ENCODE measurements at regions not wholly inside any gene's neighbourhood (a gene's known extent, or its start where the extent isn't known, plus 50 kb on each side); places are given as distances from the start of the nearest gene placed in this dataset.
"Not testable (repeated sequence)": the region's sequence is repeated elsewhere in the genome, so short reads cannot be mapped to it uniquely, and the experiment has no call there.

GRCh38 chr15:96487245-96487644 lies 156.7 kb downstream of the NR2F2 start:
- H3K27ac ChIP-seq (ENCODE audit: low read length) = no peak overlapping the region
- no peak for DNase-seq
- TF ChIP-seq EZH2 (IDR thresholded peaks at IDR 0.05; ENCODE audit: borderline replicate concordance, low read depth, low read length, severe bottlenecking) (no peak), CTCF (IDR thresholded peaks at IDR 0.05; ENCODE audit: borderline replicate concordance, extremely low read depth, low read length, poor library complexity, severe bottlenecking) (no peak)
- H3K27me3 ChIP-seq (ENCODE audit: insufficient read depth, low read length, poor library complexity) = no peaks in the 10 kb centered on the region
- no peaks in the 10 kb centered on the region for H3K79me2 ChIP-seq (ENCODE audit: insufficient read depth, low read length)
- no peak overlapping the region for H3K4me2 ChIP-seq (ENCODE audit: insufficient read depth, low read length)
- H3K4me3 ChIP-seq (ENCODE audit: low read depth in 1 of 2, low read length in 2 of 2) = no peak overlapping the region
- no peaks in the 10 kb centered on the region for H3K4me1 ChIP-seq (ENCODE audit: insufficient read depth, low read length)
- no peak overlapping the region for H3K9ac ChIP-seq (ENCODE audit: low read depth, low read length)
- H3K9me3 ChIP-seq (ENCODE audit: insufficient read depth, low read length, severe bottlenecking) = no peaks in the 10 kb centered on the region
- H4K20me1 ChIP-seq (ENCODE audit: insufficient read depth, low read length) = no peaks in the 10 kb centered on the region
- ATAC-seq (ENCODE audit: insufficient read depth, low read depth) = no peak
- no peaks in the 10 kb centered on the region for H3K36me3 ChIP-seq (ENCODE audit: insufficient read depth, low read length)
- no peak overlapping the region for H2AFZ ChIP-seq (ENCODE audit: low read depth, low read length)

- not testable (repeated sequence) for H3K9ac ChIP-seq (ENCODE audit: low read depth, low read length); H2AFZ ChIP-seq (ENCODE audit: low read depth, low read length)
- H3K4me1 ChIP-seq (ENCODE audit: insufficient read depth, low read length) = peaks cover 14% of the 10 kb centered on the region
Measured at GRCh38 chr15:96491066-96491699, 160.7 kb downstream of the NR2F2 start.

GRCh38 chr15:96491700-96492644 lies 161.5 kb downstream of the NR2F2 start:
- not testable (repeated sequence) for H3K27me3 ChIP-seq (ENCODE audit: insufficient read depth, low read length, poor library complexity); H2AFZ ChIP-seq (ENCODE audit: low read depth, low read length); H4K20me1 ChIP-seq (ENCODE audit: insufficient read depth, low read length); H3K4me2 ChIP-seq (ENCODE audit: insufficient read depth, low read length); H3K27ac ChIP-seq (ENCODE audit: low read length); H3K9me3 ChIP-seq (ENCODE audit: insufficient read depth, low read length, severe bottlenecking); ATAC-seq (ENCODE audit: insufficient read depth, low read depth); H3K4me3 ChIP-seq (ENCODE audit: low read depth in 1 of 2, low read length in 2 of 2); H3K79me2 ChIP-seq (ENCODE audit: insufficient read depth, low read length); DNase-seq; H3K9ac ChIP-seq (ENCODE audit: low read depth, low read length); H3K36me3 ChIP-seq (ENCODE audit: insufficient read depth, low read length)
- TF ChIP-seq CTCF (IDR thresholded peaks at IDR 0.05; ENCODE audit: borderline replicate concordance, extremely low read depth, low read length, poor library complexity, severe bottlenecking) = peak; percentile 5
- H3K4me1 ChIP-seq (ENCODE audit: insufficient read depth, low read length) = peaks cover 14% of the 10 kb centered on the region

More at GRCh38 chr15:96491066-96491699, 160.7 kb downstream of the NR2F2 start:
- DNase-seq; ATAC-seq (ENCODE audit: insufficient read depth, low read depth); H3K4me2 ChIP-seq (ENCODE audit: insufficient read depth, low read length); H3K4me3 ChIP-seq (ENCODE audit: low read depth in 1 of 2, low read length in 2 of 2); H3K79me2 ChIP-seq (ENCODE audit: insufficient read depth, low read length); H4K20me1 ChIP-seq (ENCODE audit: insufficient read depth, low read length); H3K27ac ChIP-seq (ENCODE audit: low read length); H3K9me3 ChIP-seq (ENCODE audit: insufficient read depth, low read length, severe bottlenecking); H3K36me3 ChIP-seq (ENCODE audit: insufficient read depth, low read length); H3K27me3 ChIP-seq (ENCODE audit: insufficient read depth, low read length, poor library complexity): not testable (repeated sequence)

GRCh38 chr15:96494505-96494904 lies 164.0 kb downstream of the NR2F2 start:
- H3K9me3 ChIP-seq (ENCODE audit: insufficient read depth, low read length, severe bottlenecking) = no peaks in the 10 kb centered on the region
- no peaks in the 10 kb centered on the region for H3K36me3 ChIP-seq (ENCODE audit: insufficient read depth, low read length)
- H3K4me3 ChIP-seq (ENCODE audit: low read depth in 1 of 2, low read length in 2 of 2) = no peak overlapping the region
- H3K4me1 ChIP-seq (ENCODE audit: insufficient read depth, low read length) = peaks cover 14% of the 10 kb centered on the region
- no peaks in the 10 kb centered on the region for H3K27me3 ChIP-seq (ENCODE audit: insufficient read depth, low read length, poor library complexity)
- H2AFZ ChIP-seq (ENCODE audit: low read depth, low read length) = no peak overlapping the region
- no peak overlapping the region for H3K9ac ChIP-seq (ENCODE audit: low read depth, low read length)
- no peaks in the 10 kb centered on the region for H3K79me2 ChIP-seq (ENCODE audit: insufficient read depth, low read length)
- H4K20me1 ChIP-seq (ENCODE audit: insufficient read depth, low read length) = no peaks in the 10 kb centered on the region
- DNase-seq (peak; percentile 31), ATAC-seq (ENCODE audit: insufficient read depth, low read depth) (peak; percentile 49; the same call in 2 of the 3 replicates)
- TF ChIP-seq EZH2 (IDR thresholded peaks at IDR 0.05; ENCODE audit: borderline replicate concordance, low read depth, low read length, severe bottlenecking) (no peak), CTCF (IDR thresholded peaks at IDR 0.05; ENCODE audit: borderline replicate concordance, extremely low read depth, low read length, poor library complexity, severe bottlenecking) (no peak)
- H3K27ac ChIP-seq (ENCODE audit: low read length) = no peak overlapping the region
- H3K4me2 ChIP-seq (ENCODE audit: insufficient read depth, low read length) = no peak overlapping the region
